Body of pancreas (tissue), 4 donors: ENCODE measurements at regions not wholly inside any gene's neighbourhood (a gene's known extent, or its start where the extent isn't known, plus 50 kb on each side); places are given as distances from the start of the nearest gene placed in this dataset.

Source experiments
- ATAC-seq: fragments of 150-250 bp; one replicate; pipeline ENCODE4 v1.9.1; 2016
- DNase-seq, 4 donors: peaks; one replicate each; pipeline ENCODE4 v3.0.0-alpha.2; 2019
- H3K27ac ChIP-seq, 4 donors: fragments of 200-600 bp; sonication (generic); 1 replicate in 3 of 4; 2 replicates in 1 of 4; pipeline versions ENCODE4 v1.5.1 to v1.6.1; 2016 to 2019; ENCODE audit warnings: mild to moderate bottlenecking in 1 of 4, mixed read lengths in 1 of 4, moderate library complexity in 1 of 4
- H3K27me3 ChIP-seq, 2 donors: fragments of 200-600 bp; sonication (generic); one replicate each; pipeline ENCODE4 v1.6.0; 2016; ENCODE audit warnings: mild to moderate bottlenecking in 1 of 2
- H3K36me3 ChIP-seq, 2 donors: fragments of 200-600 bp; sonication (generic); replicated peaks in 1 of 2; 2 replicates each; pipeline ENCODE4 v1.5.1; 2016; ENCODE audit warnings: low read depth in 2 of 2; ENCODE audit not compliant: insufficient read depth in 1 of 2
- H3K4me1 ChIP-seq: fragments of 200-600 bp; sonication (generic); one replicate; pipeline ENCODE4 v1.6.0; 2016
- H3K4me3 ChIP-seq, 2 donors: fragments of 200-600 bp; sonication (generic); 1 replicate in 1 of 2; 2 replicates in 1 of 2; pipeline ENCODE4 v1.5.1; 2016 to 2019
- H3K9me3 ChIP-seq, 3 donors: fragments of 200-600 bp; sonication (generic); 1 replicate in 2 of 3; 2 replicates in 1 of 3; pipeline ENCODE4 v1.5.1; 2016
- CTCF ChIP-seq, 7 experiments: fragments of 450-650 bp in 4 of 7; fragments of 200-600 bp in 3 of 7; sonication (generic) in 3 of 7; IDR thresholded peaks; one replicate each; pipeline ENCODE4 v1.5.1; 2016 to 2019; ENCODE audit warnings: antibody characterized with exemption in 7 of 7
- POLR2A ChIP-seq, 3 donors: fragments of 450-650 bp; IDR thresholded peaks; one replicate each; pipeline ENCODE4 v1.6.1; 2016; ENCODE audit warnings: antibody characterized with exemption in 3 of 3, mild to moderate bottlenecking in 2 of 3
- WGBS, 2 donors: methylation state at CpG; one replicate each; pipeline ENCODE4 v1.1.5; 2017; 5-methylcytosine and 5-hydroxymethylcytosine counted together
- intact Hi-C: fragments of 100-400 bp; cut with DNase I; formaldehyde crosslinking; loops from one replicate; pipeline ENCODE4 v1.15.1; 2023

- TF ChIP-seq CTCF (IDR thresholded peaks at IDR 0.05) (no peak), POLR2A (IDR thresholded peaks at IDR 0.05) (no peak)
- Histone ChIP-seq H3K36me3 (no peaks in the 10 kb centered on the region), H3K9me3 (no peaks in the 10 kb centered on the region), H3K4me3 (no peak overlapping the region), H3K27me3 (no peaks in the 10 kb centered on the region), H3K27ac (no peak overlapping the region), H3K4me1 (no peaks in the 10 kb centered on the region)
- ATAC-seq = no peak
- intact Hi-C loops = no loop called here
- DNase-seq = no peak
- WGBS, 2 donors = 53 to 68% methylated on average over 4 of the region's 4 CpGs
These were observed 157.9 kb upstream of the DKK2 start for GRCh38 chr4:107194005-107194404.

- Histone ChIP-seq H3K27ac (no peak overlapping the region), H3K4me1 (no peaks in the 10 kb centered on the region), H3K27me3 (no peaks in the 10 kb centered on the region), H3K9me3 (no peaks in the 10 kb centered on the region), H3K4me3 (no peak overlapping the region), H3K36me3 (no peaks in the 10 kb centered on the region)
- WGBS, 2 donors = 84% methylated on average over 6 of the region's 6 CpGs
- TF ChIP-seq CTCF (IDR thresholded peaks at IDR 0.05) (no peak), POLR2A (IDR thresholded peaks at IDR 0.05) (no peak)
- ATAC-seq (no peak), DNase-seq (no peak)
- intact Hi-C loops = no loop called here
These were observed 156.5 kb upstream of the DKK2 start for GRCh38 chr4:107192601-107193000.

GRCh38 chr4:107187091-107187490 lies 151.0 kb upstream of the DKK2 start:
- no peak overlapping the region for H3K27ac ChIP-seq
- H3K4me3 ChIP-seq = no peak overlapping the region
- H3K27me3 ChIP-seq = no peaks in the 10 kb centered on the region
- intact Hi-C loops = no loop called here
- no peaks in the 10 kb centered on the region for H3K9me3 ChIP-seq
- 81 to 84% methylated on average over 2 of the region's 2 CpGs for WGBS, 2 donors
- TF ChIP-seq CTCF (IDR thresholded peaks at IDR 0.05) (no peak), POLR2A (IDR thresholded peaks at IDR 0.05) (no peak)
- ATAC-seq (no peak), DNase-seq (no peak)
- H3K4me1 ChIP-seq = no peaks in the 10 kb centered on the region
- no peaks in the 10 kb centered on the region for H3K36me3 ChIP-seq

GRCh38 chr4:107183155-107183774 lies 147.2 kb upstream of the DKK2 start:
- Histone ChIP-seq H3K36me3 (no peaks in the 10 kb centered on the region), H3K9me3 (no peaks in the 10 kb centered on the region), H3K27ac (no peak overlapping the region), H3K27me3 (no peaks in the 10 kb centered on the region), H3K4me3 (no peak overlapping the region), H3K4me1 (no peaks in the 10 kb centered on the region)
- ATAC-seq (peak; percentile 91), DNase-seq (peak; percentile 19 to 50 (median 34))
- WGBS, 2 donors = 2 to 7% methylated on average over 3 of the region's 3 CpGs
- TF ChIP-seq POLR2A (IDR thresholded peaks at IDR 0.05) (no peak), CTCF (IDR thresholded peaks at IDR 0.05) (peak; percentile 36 to 79 (median 69))
- intact Hi-C loops = no loop called here

GRCh38 chr4:107182347-107182746 lies 146.2 kb upstream of the DKK2 start:
- no peak for TF ChIP-seq POLR2A (IDR thresholded peaks at IDR 0.05)
- TF ChIP-seq CTCF (IDR thresholded peaks at IDR 0.05) = no peak

More at GRCh38 chr4:107182347-107182746, 146.2 kb upstream of the DKK2 start:
- WGBS, 2 donors = 97 to 98% methylated on average over 3 of the region's 3 CpGs
- DNase-seq (no peak), ATAC-seq (no peak)
- Histone ChIP-seq H3K36me3 (no peaks in the 10 kb centered on the region), H3K27me3 (no peaks in the 10 kb centered on the region), H3K27ac (no peak overlapping the region), H3K9me3 (no peaks in the 10 kb centered on the region), H3K4me3 (no peak overlapping the region), H3K4me1 (no peaks in the 10 kb centered on the region)
- intact Hi-C loops = no loop called here
